IgD-negative memory B cell (primary cell): ENCODE measurements at regions not wholly inside any gene's neighbourhood (a gene's known extent, or its start where the extent isn't known, plus 50 kb on each side); places are given as distances from the start of the nearest gene placed in this dataset.

Experiments
- H3K27ac Mint-ChIP-seq, 3 donors: one replicate each; pipeline ENCODE4 v1.8.0; 2020 to 2022; ENCODE audit warnings: mild to moderate bottlenecking in 3 of 3, mixed read lengths in 3 of 3, moderate library complexity in 1 of 3
- H3K27me3 Mint-ChIP-seq: one replicate; pipeline ENCODE4 v1.8.0; 2021; ENCODE audit warnings: mixed read lengths
- H3K36me3 Mint-ChIP-seq: one replicate; pipeline ENCODE4 v1.8.0; 2020; ENCODE audit warnings: mild to moderate bottlenecking, mixed read lengths
- H3K4me1 Mint-ChIP-seq, 3 donors: one replicate each; pipeline ENCODE4 v1.8.0; 2020 to 2022; ENCODE audit warnings: mixed read lengths in 3 of 3, mild to moderate bottlenecking in 1 of 3
- H3K4me3 Mint-ChIP-seq, 4 donors: one replicate each; pipeline ENCODE4 v1.8.0; 2020 to 2022; ENCODE audit warnings: mild to moderate bottlenecking in 4 of 4, mixed read lengths in 4 of 4, moderate library complexity in 3 of 4
- H3K9me3 Mint-ChIP-seq, 3 donors: one replicate each; pipeline ENCODE4 v1.8.0; 2020 to 2021; ENCODE audit warnings: mixed read lengths in 3 of 3, mild to moderate bottlenecking in 1 of 3

DNA sequence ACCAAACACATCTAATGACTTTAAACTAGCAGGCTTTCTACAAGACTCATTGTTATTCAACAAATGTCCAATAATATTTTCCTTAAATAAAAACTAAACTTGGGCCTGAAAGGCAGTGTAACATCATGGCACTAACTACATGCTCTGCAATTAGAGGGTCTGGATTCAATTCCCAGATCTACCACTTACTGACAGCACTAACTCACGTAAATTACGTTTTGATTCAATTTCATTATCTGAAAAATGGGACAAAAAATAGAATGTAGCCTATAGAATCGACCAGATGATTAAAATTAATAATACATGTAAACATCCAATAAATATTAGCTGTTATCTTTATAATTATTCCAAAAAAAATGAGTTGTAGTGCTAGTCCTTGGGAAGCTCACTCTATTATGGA, 98.0 kb upstream of the DDX18 start:
- Mint-ChIP-seq H3K9me3 (peaks cover 1 to 3% (median 2%) of the 10 kb centered on the region in 3 donors), H3K36me3 (no peaks in the 10 kb centered on the region), H3K27me3 (no peaks in the 10 kb centered on the region), H3K4me3 (no peak overlapping the region), H3K27ac (no peak overlapping the region), H3K4me1 (no peaks in the 10 kb centered on the region)

DNA sequence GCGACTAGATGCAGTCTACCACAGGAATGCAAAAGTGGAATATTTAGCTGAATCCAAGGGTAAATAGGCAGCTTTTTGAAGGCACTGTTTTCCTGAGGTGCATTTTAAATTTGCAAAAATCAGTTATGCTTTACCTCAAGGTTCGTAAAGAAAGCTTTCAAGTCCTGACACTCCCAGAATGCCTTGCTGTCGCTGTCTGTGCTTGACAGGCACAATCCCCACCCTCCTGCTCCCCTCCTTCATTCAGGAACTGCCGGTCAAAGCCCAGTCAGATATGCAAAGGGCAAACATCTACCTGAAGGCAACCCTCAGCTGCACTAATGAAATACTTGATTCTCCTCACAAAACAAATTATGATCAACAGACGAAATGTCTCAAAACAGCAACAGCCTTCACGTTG, 97.4 kb upstream of the DDX18 start:
- Mint-ChIP-seq H3K27ac (no peak overlapping the region), H3K9me3 (peaks cover 1 to 3% (median 2%) of the 10 kb centered on the region in 3 donors), H3K4me1 (no peaks in the 10 kb centered on the region)

DNA sequence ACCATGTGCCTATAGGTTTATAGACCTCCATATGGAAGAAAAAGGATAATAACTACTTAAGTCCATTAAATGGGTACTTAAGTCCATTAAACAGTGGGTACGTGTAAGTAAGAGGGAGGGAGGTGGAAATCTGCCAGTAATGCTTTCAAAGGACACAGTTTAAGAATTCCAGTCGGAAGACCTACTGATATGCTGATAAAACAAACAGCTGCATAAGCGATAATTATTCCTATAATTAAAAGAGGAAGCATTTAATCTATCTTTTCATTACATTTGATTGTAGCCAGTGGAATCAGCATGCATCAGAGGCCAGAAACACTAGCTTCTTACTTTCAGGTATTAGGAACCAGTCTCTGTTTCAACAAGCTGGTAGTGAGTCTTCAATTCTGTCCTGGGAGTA, 96.4 kb upstream of the DDX18 start:
- Mint-ChIP-seq H3K4me1 (peaks cover 0 to 1% (median 0%) of the 10 kb centered on the region in 3 donors), H3K4me3 (no peak overlapping the region), H3K27me3 (no peaks in the 10 kb centered on the region), H3K36me3 (no peaks in the 10 kb centered on the region), H3K9me3 (peaks cover 0 to 2% (median 1%) of the 10 kb centered on the region in 3 donors), H3K27ac (no peak overlapping the region)

More for the DNA sequence above, 97.4 kb upstream of the DDX18 start:
- no peaks in the 10 kb centered on the region for H3K27me3 Mint-ChIP-seq
- H3K4me3 Mint-ChIP-seq = no peak overlapping the region
- H3K36me3 Mint-ChIP-seq = no peaks in the 10 kb centered on the region

- no peak overlapping the region for H3K27ac Mint-ChIP-seq
- no peaks in the 10 kb centered on the region for H3K9me3 Mint-ChIP-seq
- no peaks in the 10 kb centered on the region for H3K36me3 Mint-ChIP-seq
- H3K27me3 Mint-ChIP-seq = no peaks in the 10 kb centered on the region
- H3K4me3 Mint-ChIP-seq = no peak overlapping the region
- H3K4me1 Mint-ChIP-seq = peaks cover 0 to 1% (median 0%) of the 10 kb centered on the region in 3 donors
Measured at GRCh38 chr2:117720765-117721164, 93.7 kb upstream of the DDX18 start.

GRCh38 chr2:117723483-117723882, 91.0 kb upstream of the DDX18 start:
- Mint-ChIP-seq H3K9me3 (no peaks in the 10 kb centered on the region), H3K4me1 (peaks cover 0 to 1% (median 0%) of the 10 kb centered on the region in 3 donors), H3K27ac (no peak overlapping the region), H3K36me3 (no peaks in the 10 kb centered on the region), H3K4me3 (no peak overlapping the region), H3K27me3 (no peaks in the 10 kb centered on the region)

GRCh38 chr2:117723888-117724434, 90.5 kb upstream of the DDX18 start:
- H3K4me1 Mint-ChIP-seq = peaks cover 0 to 1% (median 0%) of the 10 kb centered on the region in 3 donors
- H3K4me3 Mint-ChIP-seq = no peak overlapping the region
- H3K27ac Mint-ChIP-seq = no peak overlapping the region

DNA sequence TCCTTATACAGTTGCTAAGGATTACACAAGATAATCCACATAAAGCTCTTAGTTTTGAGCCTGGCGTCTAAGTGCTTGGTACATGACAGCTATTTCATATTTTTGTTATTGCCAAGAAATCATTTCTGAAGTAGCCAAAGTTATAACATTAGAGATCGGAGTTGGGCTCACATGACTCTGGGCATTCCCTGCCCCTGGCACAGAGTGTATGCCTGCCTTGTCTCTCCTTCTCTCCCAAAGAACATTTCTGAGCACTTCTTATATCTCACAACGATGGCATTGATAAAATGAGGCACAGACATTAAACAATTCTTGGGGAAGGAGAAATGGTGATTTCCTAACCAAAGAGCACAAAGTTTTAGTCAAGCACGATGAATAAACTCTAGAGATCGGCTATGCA, 87.7 kb upstream of the DDX18 start:
- Mint-ChIP-seq H3K27me3 (no peaks in the 10 kb centered on the region), H3K27ac (no peak overlapping the region), H3K4me3 (no peak overlapping the region), H3K4me1 (peaks cover 0 to 1% (median 0%) of the 10 kb centered on the region in 3 donors), H3K9me3 (peaks cover 1 to 2% (median 1%) of the 10 kb centered on the region in 3 donors), H3K36me3 (peaks cover 2% of the 10 kb centered on the region)

More at GRCh38 chr2:117723888-117724434, 90.5 kb upstream of the DDX18 start:
- no peaks in the 10 kb centered on the region for H3K9me3 Mint-ChIP-seq
- no peaks in the 10 kb centered on the region for H3K36me3 Mint-ChIP-seq
- H3K27me3 Mint-ChIP-seq = no peaks in the 10 kb centered on the region

DNA sequence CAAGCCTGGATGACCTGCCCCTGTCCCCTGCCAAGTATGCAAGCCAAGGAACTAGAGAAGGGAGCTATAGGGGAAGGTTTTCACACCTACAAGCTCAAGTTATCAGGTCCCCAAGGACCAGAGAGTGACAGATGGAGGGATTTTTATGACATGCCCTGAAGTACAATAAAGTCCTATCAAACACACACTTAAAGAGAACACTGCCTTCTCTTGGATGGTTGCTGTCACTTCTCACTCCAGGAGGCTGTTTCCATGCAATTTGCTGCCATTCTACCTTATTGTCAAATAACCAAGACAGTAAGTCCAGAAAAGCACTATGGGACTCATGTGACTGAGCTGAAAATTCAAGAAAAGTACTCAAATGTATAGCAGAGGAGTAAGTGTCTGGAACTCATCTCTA, 76.6 kb upstream of the DDX18 start:
- H3K27ac Mint-ChIP-seq = no peak overlapping the region
- no peaks in the 10 kb centered on the region for H3K4me1 Mint-ChIP-seq
- peaks cover 1% of the 10 kb centered on the region for H3K36me3 Mint-ChIP-seq
- no peak overlapping the region for H3K4me3 Mint-ChIP-seq
- H3K27me3 Mint-ChIP-seq = no peaks in the 10 kb centered on the region
- peaks cover 0 to 4% (median 3%) of the 10 kb centered on the region in 3 donors for H3K9me3 Mint-ChIP-seq

DNA sequence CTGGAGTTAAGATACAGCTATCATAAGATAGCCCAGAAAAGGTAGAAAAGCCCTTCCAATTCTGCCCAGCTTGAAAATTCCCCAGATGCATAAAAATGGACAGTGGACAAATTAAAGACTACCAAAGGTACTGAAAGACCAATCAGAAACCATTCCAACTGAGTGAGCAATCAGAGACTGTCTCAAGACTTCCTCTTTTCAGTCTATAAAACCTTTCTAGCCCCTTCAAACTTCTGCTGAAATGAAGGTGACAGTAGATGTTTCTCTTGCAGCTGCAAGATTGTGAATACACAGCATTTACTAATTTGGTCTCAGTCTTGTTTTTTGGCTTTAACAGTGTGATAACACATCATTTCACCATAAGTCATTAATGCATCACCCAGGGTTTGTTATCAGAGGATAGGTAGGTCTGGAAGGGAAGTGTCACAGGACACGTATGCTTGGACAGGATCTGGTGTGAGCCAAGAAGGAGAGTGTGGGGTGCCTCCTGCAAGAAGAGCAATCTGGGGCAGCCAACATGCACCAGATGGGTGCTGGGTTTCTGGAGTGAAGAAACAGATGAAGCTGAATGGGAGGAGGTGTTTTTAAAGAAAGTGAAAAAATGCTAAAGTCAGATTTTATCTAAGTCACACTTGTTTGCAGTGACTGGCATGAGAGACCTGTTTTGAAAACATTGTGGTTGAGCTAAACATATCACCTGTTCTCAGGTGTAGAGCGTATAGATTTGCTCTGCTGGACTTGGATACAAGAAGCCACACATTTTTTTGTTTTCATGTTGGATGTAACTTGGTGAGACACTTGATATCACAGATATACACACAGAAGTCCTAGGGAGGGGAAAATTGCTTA, 75.3 kb upstream of the DDX18 start:
- Mint-ChIP-seq H3K4me3 (no peak overlapping the region), H3K27me3 (no peaks in the 10 kb centered on the region), H3K36me3 (peaks cover 1% of the 10 kb centered on the region), H3K4me1 (no peaks in the 10 kb centered on the region), H3K27ac (no peak overlapping the region), H3K9me3 (peaks cover 0 to 3% (median 0%) of the 10 kb centered on the region in 3 donors)

GRCh38 chr2:117745537-117745936, 69.0 kb upstream of the DDX18 start:
- no peaks in the 10 kb centered on the region for H3K4me1 Mint-ChIP-seq
- no peak overlapping the region for H3K27ac Mint-ChIP-seq
- H3K27me3 Mint-ChIP-seq = peaks cover 5% of the 10 kb centered on the region
- H3K36me3 Mint-ChIP-seq = peaks cover 1% of the 10 kb centered on the region
- no peak overlapping the region for H3K4me3 Mint-ChIP-seq
- peaks cover 0 to 2% (median 0%) of the 10 kb centered on the region in 3 donors for H3K9me3 Mint-ChIP-seq

- H3K27me3 Mint-ChIP-seq = no peaks in the 10 kb centered on the region
- no peak overlapping the region for H3K4me3 Mint-ChIP-seq
- no peaks in the 10 kb centered on the region for H3K36me3 Mint-ChIP-seq
- no peak overlapping the region for H3K27ac Mint-ChIP-seq
- peaks cover 0 to 9% (median 0%) of the 10 kb centered on the region in 3 donors for H3K9me3 Mint-ChIP-seq
- H3K4me1 Mint-ChIP-seq = no peaks in the 10 kb centered on the region
Measured at GRCh38 chr2:117755768-117756167, 58.7 kb upstream of the DDX18 start.

DNA sequence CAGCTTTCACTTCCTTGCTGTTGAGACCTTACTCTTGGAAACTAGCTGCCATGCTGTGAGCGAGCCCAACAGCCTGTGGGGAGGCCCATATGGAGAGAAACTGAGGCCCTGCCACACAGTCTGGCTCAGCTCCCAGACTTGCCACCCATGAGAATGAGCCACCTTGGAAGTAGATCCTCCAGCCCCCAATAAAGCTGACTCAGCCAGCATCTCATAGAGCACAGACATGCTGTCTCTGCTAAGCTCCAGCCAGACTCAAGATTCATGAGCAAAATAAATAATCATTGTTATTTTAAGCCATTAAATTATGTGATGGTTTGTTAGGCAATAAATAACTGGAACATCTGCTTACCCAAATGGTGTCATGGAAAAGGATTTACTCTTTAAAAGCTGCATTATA, 53.6 kb upstream of the DDX18 start:
- Mint-ChIP-seq H3K4me1 (no peaks in the 10 kb centered on the region), H3K27ac (no peak overlapping the region), H3K9me3 (no peaks in the 10 kb centered on the region), H3K36me3 (no peaks in the 10 kb centered on the region), H3K27me3 (no peaks in the 10 kb centered on the region), H3K4me3 (no peak overlapping the region)

DNA sequence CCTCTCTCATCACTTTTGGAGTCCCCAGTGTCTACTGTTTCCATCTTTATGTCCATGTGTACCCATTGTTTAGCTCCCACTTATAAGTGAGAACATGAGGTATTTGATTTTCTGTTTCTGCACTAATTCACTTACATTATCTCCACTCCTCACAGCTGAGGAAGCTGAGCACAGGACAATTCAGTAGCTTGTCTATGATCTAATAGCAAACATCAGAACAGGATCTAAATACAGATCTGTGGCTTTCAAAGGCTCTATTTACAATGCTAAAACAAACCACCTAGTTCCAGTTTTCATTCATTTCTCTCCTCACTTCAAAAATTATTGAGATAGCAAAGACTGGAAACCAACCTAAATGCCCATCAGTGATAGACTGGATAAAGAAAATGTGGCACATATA, 52.0 kb upstream of the DDX18 start:
- Mint-ChIP-seq H3K9me3 (peaks cover 0 to 3% (median 0%) of the 10 kb centered on the region in 3 donors), H3K4me3 (no peak overlapping the region), H3K27me3 (no peaks in the 10 kb centered on the region), H3K36me3 (no peaks in the 10 kb centered on the region), H3K27ac (no peak overlapping the region), H3K4me1 (no peaks in the 10 kb centered on the region)

GRCh38 chr2:117763804-117764203, 50.7 kb upstream of the DDX18 start:
- no peaks in the 10 kb centered on the region for H3K36me3 Mint-ChIP-seq
- no peaks in the 10 kb centered on the region for H3K4me1 Mint-ChIP-seq
- H3K4me3 Mint-ChIP-seq = no peak overlapping the region
- peaks cover 0 to 3% (median 0%) of the 10 kb centered on the region in 3 donors for H3K9me3 Mint-ChIP-seq
- peak overlapping the region in 1 of 3 donors; percentile 7 for H3K27ac Mint-ChIP-seq
- no peaks in the 10 kb centered on the region for H3K27me3 Mint-ChIP-seq
